Body of pancreas (tissue), 4 donors: ENCODE measurements at regions not wholly inside any gene's neighbourhood (a gene's known extent, or its start where the extent isn't known, plus 50 kb on each side); places are given as distances from the start of the nearest gene placed in this dataset.

Experiments used
- ATAC-seq: fragments of 150-250 bp; one replicate; pipeline ENCODE4 v1.9.1; 2016
- DNase-seq, 4 donors: peaks; one replicate each; pipeline ENCODE4 v3.0.0-alpha.2; 2019
- H3K27ac ChIP-seq, 4 donors: fragments of 200-600 bp; sonication (generic); 1 replicate in 3 of 4; 2 replicates in 1 of 4; pipeline versions ENCODE4 v1.5.1 to v1.6.1; 2016 to 2019; ENCODE audit warnings: mild to moderate bottlenecking in 1 of 4, mixed read lengths in 1 of 4, moderate library complexity in 1 of 4
- H3K27me3 ChIP-seq, 2 donors: fragments of 200-600 bp; sonication (generic); one replicate each; pipeline ENCODE4 v1.6.0; 2016; ENCODE audit warnings: mild to moderate bottlenecking in 1 of 2
- H3K36me3 ChIP-seq, 2 donors: fragments of 200-600 bp; sonication (generic); replicated peaks in 1 of 2; 2 replicates each; pipeline ENCODE4 v1.5.1; 2016; ENCODE audit warnings: low read depth in 2 of 2; ENCODE audit not compliant: insufficient read depth in 1 of 2
- H3K4me1 ChIP-seq: fragments of 200-600 bp; sonication (generic); one replicate; pipeline ENCODE4 v1.6.0; 2016
- H3K4me3 ChIP-seq, 2 donors: fragments of 200-600 bp; sonication (generic); 1 replicate in 1 of 2; 2 replicates in 1 of 2; pipeline ENCODE4 v1.5.1; 2016 to 2019
- H3K9me3 ChIP-seq, 3 donors: fragments of 200-600 bp; sonication (generic); 1 replicate in 2 of 3; 2 replicates in 1 of 3; pipeline ENCODE4 v1.5.1; 2016
- POLR2A ChIP-seq, 3 donors: fragments of 450-650 bp; IDR thresholded peaks; one replicate each; pipeline ENCODE4 v1.6.1; 2016; ENCODE audit warnings: antibody characterized with exemption in 3 of 3, mild to moderate bottlenecking in 2 of 3
- WGBS, 2 donors: methylation state at CpG; one replicate each; pipeline ENCODE4 v1.1.5; 2017; 5-methylcytosine and 5-hydroxymethylcytosine counted together
- intact Hi-C: fragments of 100-400 bp; cut with DNase I; formaldehyde crosslinking; loops from one replicate; pipeline ENCODE4 v1.15.1; 2023
- TF ChIP-seq, protein P1 (sequence below), 7 experiments: fragments of 450-650 bp in 4 of 7; fragments of 200-600 bp in 3 of 7; sonication (generic) in 3 of 7; IDR thresholded peaks; one replicate each; pipeline ENCODE4 v1.5.1; 2016 to 2019; ENCODE audit warnings: antibody characterized with exemption in 7 of 7

DNA sequence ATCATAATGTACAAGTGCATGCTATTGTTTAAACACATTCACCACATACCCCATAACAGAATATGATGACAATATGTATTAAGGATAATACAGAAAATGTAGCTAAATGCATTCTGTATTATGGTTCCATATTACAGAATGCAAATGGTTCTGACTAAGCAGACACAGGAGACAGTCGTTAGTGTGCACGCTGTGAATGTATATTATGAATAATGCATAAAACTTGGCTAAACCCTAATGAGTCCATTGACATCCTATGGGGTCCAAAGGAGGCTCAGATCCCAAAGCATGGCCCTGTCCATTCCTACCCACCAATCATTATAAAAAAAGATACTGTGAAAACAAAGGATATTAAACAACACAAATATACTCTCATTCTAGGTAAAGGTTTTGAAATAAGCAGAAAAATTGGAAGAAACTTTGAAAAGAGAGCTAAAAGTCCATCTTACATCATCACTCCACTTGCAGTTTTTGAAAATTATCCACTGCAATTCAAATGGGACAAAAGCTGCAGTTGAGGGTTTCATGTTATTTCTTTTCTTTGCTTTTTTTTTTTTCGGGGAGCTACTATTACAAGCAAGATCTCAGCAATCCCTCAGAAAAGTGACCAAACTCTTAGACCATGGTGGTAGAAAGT is 415.1 kb downstream of the BCAT1 start:
- Histone ChIP-seq H3K4me1 (no peaks in the 10 kb centered on the region), H3K36me3 (no peaks in the 10 kb centered on the region), H3K4me3 (no peak overlapping the region), H3K27me3 (no peaks in the 10 kb centered on the region), H3K27ac (no peak overlapping the region), H3K9me3 (no peaks in the 10 kb centered on the region)
- intact Hi-C loops: no loop called here
- DNase-seq (no peak), ATAC-seq (no peak)
- no peak for TF ChIP-seq POLR2A (IDR thresholded peaks at IDR 0.05)
- TF ChIP-seq, protein P1, sequence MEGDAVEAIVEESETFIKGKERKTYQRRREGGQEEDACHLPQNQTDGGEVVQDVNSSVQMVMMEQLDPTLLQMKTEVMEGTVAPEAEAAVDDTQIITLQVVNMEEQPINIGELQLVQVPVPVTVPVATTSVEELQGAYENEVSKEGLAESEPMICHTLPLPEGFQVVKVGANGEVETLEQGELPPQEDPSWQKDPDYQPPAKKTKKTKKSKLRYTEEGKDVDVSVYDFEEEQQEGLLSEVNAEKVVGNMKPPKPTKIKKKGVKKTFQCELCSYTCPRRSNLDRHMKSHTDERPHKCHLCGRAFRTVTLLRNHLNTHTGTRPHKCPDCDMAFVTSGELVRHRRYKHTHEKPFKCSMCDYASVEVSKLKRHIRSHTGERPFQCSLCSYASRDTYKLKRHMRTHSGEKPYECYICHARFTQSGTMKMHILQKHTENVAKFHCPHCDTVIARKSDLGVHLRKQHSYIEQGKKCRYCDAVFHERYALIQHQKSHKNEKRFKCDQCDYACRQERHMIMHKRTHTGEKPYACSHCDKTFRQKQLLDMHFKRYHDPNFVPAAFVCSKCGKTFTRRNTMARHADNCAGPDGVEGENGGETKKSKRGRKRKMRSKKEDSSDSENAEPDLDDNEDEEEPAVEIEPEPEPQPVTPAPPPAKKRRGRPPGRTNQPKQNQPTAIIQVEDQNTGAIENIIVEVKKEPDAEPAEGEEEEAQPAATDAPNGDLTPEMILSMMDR (IDR thresholded peaks at IDR 0.05): no peak
- WGBS, 2 donors: 69 to 79% methylated on average over 3 of the region's 3 CpGs

DNA sequence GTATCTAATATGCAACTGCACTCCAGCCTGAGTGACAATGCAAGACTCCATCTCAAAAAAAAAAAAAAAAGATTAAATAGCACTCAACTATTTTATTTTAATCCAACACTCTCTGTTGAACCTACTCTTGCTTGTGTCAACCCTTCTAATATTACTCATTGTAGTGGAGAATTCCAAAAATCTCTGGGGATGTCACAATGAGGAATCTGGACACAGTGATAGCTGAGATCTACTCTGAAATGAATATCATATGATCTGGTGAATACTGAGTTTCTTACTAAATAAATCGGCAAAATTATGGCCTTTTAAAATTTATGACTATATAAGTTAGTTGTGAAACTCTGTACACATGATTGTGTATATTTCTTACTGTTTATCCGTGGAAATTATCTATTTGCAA is 418.2 kb downstream of the BCAT1 start:
- Histone ChIP-seq H3K36me3 (no peaks in the 10 kb centered on the region), H3K27ac (no peak overlapping the region), H3K4me3 (no peak overlapping the region), H3K27me3 (no peaks in the 10 kb centered on the region), H3K4me1 (no peaks in the 10 kb centered on the region), H3K9me3 (no peaks in the 10 kb centered on the region)
- intact Hi-C loops: no loop called here
- 35 to 42% methylated on average over 2 of the region's 2 CpGs for WGBS, 2 donors
- DNase-seq (no peak), ATAC-seq (no peak)
- TF ChIP-seq POLR2A (IDR thresholded peaks at IDR 0.05): no peak
- TF ChIP-seq, protein P1 (IDR thresholded peaks at IDR 0.05): no peak

DNA sequence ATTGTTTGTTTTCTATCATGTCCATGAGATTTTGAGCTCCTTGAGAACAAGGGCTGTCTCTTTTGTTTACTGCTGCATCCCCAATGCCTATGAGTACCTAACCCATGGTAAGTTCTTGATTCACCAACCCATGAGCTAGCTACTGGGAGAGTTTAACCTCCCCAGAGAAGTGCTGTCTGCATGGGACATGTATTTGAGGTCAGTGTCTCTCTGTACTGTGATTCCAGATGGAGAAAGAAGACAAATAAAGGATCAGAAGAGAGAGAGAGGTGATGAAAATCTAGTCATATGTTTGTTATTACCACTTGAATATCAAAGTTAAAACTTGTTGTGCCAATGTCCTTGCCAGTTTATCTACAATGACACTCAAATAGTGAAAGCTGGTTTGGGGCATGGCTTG is 421.8 kb downstream of the BCAT1 start:
- TF ChIP-seq POLR2A (IDR thresholded peaks at IDR 0.05): no peak
- TF ChIP-seq, protein P1 (IDR thresholded peaks at IDR 0.05): no peak
- ATAC-seq (no peak), DNase-seq (no peak)
- intact Hi-C loops: no loop called here
- Histone ChIP-seq H3K4me3 (no peak overlapping the region), H3K9me3 (no peaks in the 10 kb centered on the region), H3K4me1 (no peaks in the 10 kb centered on the region), H3K27me3 (no peaks in the 10 kb centered on the region), H3K36me3 (no peaks in the 10 kb centered on the region), H3K27ac (no peak overlapping the region)

DNA sequence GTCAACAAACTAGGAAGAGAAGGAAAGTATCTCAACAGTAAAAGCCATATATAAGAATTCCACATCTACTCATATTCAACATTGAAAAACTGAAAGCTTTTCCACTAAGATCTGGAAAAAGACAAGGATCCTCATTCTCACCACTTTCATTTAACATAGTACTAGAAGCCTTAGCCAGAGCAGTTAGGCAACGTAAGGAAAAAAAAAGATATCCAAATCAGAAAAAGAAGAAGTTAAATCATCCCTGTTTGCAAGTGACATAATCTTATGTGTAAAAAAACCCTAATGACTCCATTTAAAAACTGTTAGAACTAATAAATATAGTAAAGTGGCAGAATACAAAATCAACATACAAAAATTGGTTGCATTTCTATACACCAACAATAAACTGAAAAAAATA is 426.2 kb downstream of the BCAT1 start:
- 58 to 81% methylated on average over 1 of the region's 1 CpG for WGBS, 2 donors
- no peak for TF ChIP-seq POLR2A (IDR thresholded peaks at IDR 0.05)
- TF ChIP-seq, protein P1 (IDR thresholded peaks at IDR 0.05): no peak
- intact Hi-C loops: no loop called here
- Histone ChIP-seq H3K27me3 (no peaks in the 10 kb centered on the region), H3K9me3 (peaks cover 0 to 11% (median 0%) of the 10 kb centered on the region in 3 donors), H3K27ac (no peak overlapping the region), H3K36me3 (no peaks in the 10 kb centered on the region), H3K4me3 (no peak overlapping the region), H3K4me1 (no peaks in the 10 kb centered on the region)
- ATAC-seq (no peak), DNase-seq (no peak)

DNA sequence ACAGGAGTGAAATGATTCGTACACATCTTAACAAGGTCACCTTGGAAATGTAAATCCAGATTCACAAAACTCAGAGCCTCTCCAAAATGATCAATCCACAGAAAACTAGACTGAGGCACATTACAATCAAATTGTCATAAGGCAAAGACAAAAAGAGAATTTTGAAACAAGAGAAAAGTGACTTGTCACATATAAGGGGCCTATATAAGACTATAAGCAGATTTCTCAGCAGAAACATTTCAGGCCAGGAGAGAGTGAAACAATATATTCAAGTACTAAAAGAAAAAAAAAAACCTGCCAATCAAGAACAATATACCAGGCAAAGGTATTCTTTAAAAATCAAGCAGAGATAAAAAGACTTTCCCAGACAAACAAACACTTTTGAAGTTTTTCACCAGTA is 429.1 kb downstream of the BCAT1 start:
- DNase-seq (no peak), ATAC-seq (no peak)
- H3K9me3 ChIP-seq: peaks cover 0 to 11% (median 0%) of the 10 kb centered on the region in 3 donors
- no peaks in the 10 kb centered on the region for H3K27me3 ChIP-seq
- TF ChIP-seq, protein P1 (IDR thresholded peaks at IDR 0.05): no peak
- TF ChIP-seq POLR2A (IDR thresholded peaks at IDR 0.05): no peak
- no peaks in the 10 kb centered on the region for H3K4me1 ChIP-seq
- no peak overlapping the region for H3K4me3 ChIP-seq
- H3K36me3 ChIP-seq: no peaks in the 10 kb centered on the region
- 76 to 91% methylated on average over 1 of the region's 1 CpG for WGBS, 2 donors
- no peak overlapping the region for H3K27ac ChIP-seq
- intact Hi-C loops: no loop called here
